MM.1S (cell line): ENCODE measurements at regions not wholly inside any gene's neighbourhood (a gene's known extent, or its start where the extent isn't known, plus 50 kb on each side); places are given as distances from the start of the nearest gene placed in this dataset.

Experiments
- DNase-seq: peaks from one replicate; pipeline ENCODE4 v3.0.0-alpha.2; 2015
- H2AFZ ChIP-seq: fragments of 300-600 bp; sonication (generic); 2 replicates; pipeline ENCODE4 v1.6.0; 2016; ENCODE audit warnings: antibody characterized with exemption, low read length
- H3F3A ChIP-seq: fragments of 300-600 bp; sonication (generic); 2 replicates; pipeline ENCODE4 v1.6.1; 2016; ENCODE audit warnings: mild to moderate bottlenecking, antibody characterized with exemption, low read length, moderate library complexity, mixed read lengths; ENCODE audit not compliant: insufficient read depth
- H3K27ac ChIP-seq: fragments of 300-600 bp; sonication (generic); 2 replicates; pipeline ENCODE4 v1.5.1; 2016; ENCODE audit warnings: mild to moderate bottlenecking, low read length
- H3K27me3 ChIP-seq: fragments of 300-600 bp; sonication (generic); replicated peaks from 2 replicates; pipeline ENCODE4 v1.6.0; 2016; ENCODE audit warnings: low read length; ENCODE audit not compliant: insufficient read depth
- H3K36me3 ChIP-seq: fragments of 300-600 bp; sonication (generic); replicated peaks from 2 replicates; pipeline ENCODE4 v1.6.1; 2016; ENCODE audit warnings: mild to moderate bottlenecking, low read length, mixed read lengths; ENCODE audit not compliant: insufficient read depth
- H3K4me1 ChIP-seq: fragments of 300-600 bp; sonication (generic); 2 replicates; pipeline ENCODE4 v1.6.1; 2016; ENCODE audit warnings: low read length, mixed read lengths
- H3K4me2 ChIP-seq: fragments of 300-600 bp; sonication (generic); 2 replicates; pipeline ENCODE4 v1.6.0; 2016; ENCODE audit warnings: low read depth, low read length
- H3K4me3 ChIP-seq: fragments of 300-600 bp; sonication (generic); 2 replicates; pipeline ENCODE4 v1.5.1; 2016; ENCODE audit warnings: low read length, mixed read lengths
- H3K79me2 ChIP-seq: fragments of 300-600 bp; sonication (generic); 2 replicates; pipeline ENCODE4 v1.6.1; 2016; ENCODE audit warnings: mixed run types, low read length, mixed read lengths
- H3K9ac ChIP-seq: fragments of 300-600 bp; sonication (generic); 2 replicates; pipeline ENCODE4 v1.6.1; 2016; ENCODE audit warnings: low read length, mixed read lengths
- H3K9me2 ChIP-seq: fragments of 300-600 bp; sonication (generic); replicated peaks from 2 replicates; pipeline ENCODE4 v1.6.1; 2016; ENCODE audit warnings: mild to moderate bottlenecking, low read length, mixed read lengths; ENCODE audit not compliant: insufficient read depth
- H3K9me3 ChIP-seq: fragments of 300-600 bp; sonication (generic); replicated peaks from 2 replicates; pipeline ENCODE4 v1.6.1; 2016; ENCODE audit warnings: mild to moderate bottlenecking, low read length, mixed read lengths; ENCODE audit not compliant: insufficient read depth
- H4K20me1 ChIP-seq: fragments of 300-600 bp; sonication (generic); 2 replicates; pipeline ENCODE4 v1.6.1; 2016; ENCODE audit warnings: mild to moderate bottlenecking, low read length, moderate library complexity, mixed read lengths; ENCODE audit not compliant: insufficient read depth
- CTCF ChIP-seq: fragments of 300-600 bp; sonication (generic); IDR thresholded peaks from 2 replicates; pipeline ENCODE4 v1.5.1; 2016; ENCODE audit warnings: antibody characterized with exemption, low read length, mixed read lengths
- EZH2 ChIP-seq: fragments of 300-600 bp; sonication (generic); optimal IDR thresholded peaks from 2 replicates; pipeline ENCODE3; 2017; ENCODE audit warnings: low read depth, mild to moderate bottlenecking, antibody characterized with exemption, low read length, mixed read lengths
- EZH2phosphoT487 ChIP-seq: fragments of 300-600 bp; sonication (generic); IDR thresholded peaks from 2 replicates; pipeline ENCODE4 v1.6.1; 2018; ENCODE audit warnings: antibody characterized with exemption, low read length

- no peaks in the 10 kb centered on the region for H4K20me1 ChIP-seq
- 0 out of 2 replicates have a peak overlapping the region, but pooled peaks have one; percentile 16 for H2AFZ ChIP-seq
- H3K4me3 ChIP-seq, result no peak overlapping the region
- DNase-seq, result peak; percentile 55
- no peaks in the 10 kb centered on the region for H3K9me3 ChIP-seq
- H3F3A ChIP-seq, result peaks cover 3% of the 10 kb centered on the region; the same call in 1 of the 2 replicates
- H3K79me2 ChIP-seq, result no peaks in the 10 kb centered on the region
- no peak for TF ChIP-seq EZH2
- TF ChIP-seq CTCF, result no peak
- no peak for TF ChIP-seq EZH2phosphoT487
- no peak overlapping the region for H3K9ac ChIP-seq
- no peaks in the 10 kb centered on the region for H3K36me3 ChIP-seq
- peak overlapping the region; percentile 53 for H3K4me2 ChIP-seq
- no peaks in the 10 kb centered on the region for H3K9me2 ChIP-seq
- no peaks in the 10 kb centered on the region for H3K27me3 ChIP-seq
- H3K27ac ChIP-seq, result no peak overlapping the region
- peaks cover 16% of the 10 kb centered on the region for H3K4me1 ChIP-seq
These were observed 97.6 kb upstream of the AKIRIN2 start for GRCh38 chr6:87799651-87800050.

GRCh38 chr6:87798393-87799278, 96.6 kb upstream of the AKIRIN2 start:
- H4K20me1 ChIP-seq, result no peaks in the 10 kb centered on the region
- peaks cover 3% of the 10 kb centered on the region; the same call in 1 of the 2 replicates for H3F3A ChIP-seq
- no peaks in the 10 kb centered on the region for H3K9me3 ChIP-seq
- no peak overlapping the region for H3K4me2 ChIP-seq
- 0 out of 2 replicates have a peak overlapping the region, but pooled peaks have one; percentile 19 for H2AFZ ChIP-seq
- no peaks in the 10 kb centered on the region for H3K27me3 ChIP-seq
- no peaks in the 10 kb centered on the region for H3K36me3 ChIP-seq
- H3K9ac ChIP-seq, result no peak overlapping the region
- no peaks in the 10 kb centered on the region for H3K9me2 ChIP-seq
- no peak for TF ChIP-seq EZH2phosphoT487
- no peak for TF ChIP-seq EZH2
- TF ChIP-seq CTCF, result no peak
- no peaks in the 10 kb centered on the region for H3K79me2 ChIP-seq
- peaks cover 16% of the 10 kb centered on the region for H3K4me1 ChIP-seq
- DNase-seq, result no peak
- H3K4me3 ChIP-seq, result no peak overlapping the region
- H3K27ac ChIP-seq, result no peak overlapping the region

- no peaks in the 10 kb centered on the region for H3K27me3 ChIP-seq
- no peaks in the 10 kb centered on the region for H3K79me2 ChIP-seq
- no peaks in the 10 kb centered on the region for H4K20me1 ChIP-seq
- no peak overlapping the region for H3K4me3 ChIP-seq
- H3K36me3 ChIP-seq, result no peaks in the 10 kb centered on the region
- H2AFZ ChIP-seq, result no peak overlapping the region
- no peak overlapping the region for H3K9ac ChIP-seq
- TF ChIP-seq EZH2phosphoT487 (no peak), EZH2 (no peak), CTCF (no peak)
- peaks cover 16% of the 10 kb centered on the region for H3K4me1 ChIP-seq
- no peaks in the 10 kb centered on the region for H3K9me2 ChIP-seq
- H3K9me3 ChIP-seq, result no peaks in the 10 kb centered on the region
- H3K27ac ChIP-seq, result no peak overlapping the region
- DNase-seq, result no peak
- H3F3A ChIP-seq, result no peaks in the 10 kb centered on the region
- H3K4me2 ChIP-seq, result no peak overlapping the region
These were observed 93.2 kb upstream of the AKIRIN2 start for GRCh38 chr6:87794922-87795885.
